SK-N-SH (cell line): ENCODE measurements at regions not wholly inside any gene's neighbourhood (a gene's known extent, or its start where the extent isn't known, plus 50 kb on each side); places are given as distances from the start of the nearest gene placed in this dataset.

Source experiments
- CTCF ChIA-PET: fragments of 300-600, 350-600 bp; formaldehyde crosslinking; extraction: SDS; loops from one replicate; lab custom pipeline; 2021; lab: Yijun Ruan, JAX
- POLR2A ChIA-PET: fragments of 350-600 bp; sonication (Branson Sonifier 250); formaldehyde crosslinking; extraction: SDS; loops from one replicate; lab custom pipeline; 2020; ENCODE audit warnings: antibody characterized with exemption, inconsistent platforms; lab: Yijun Ruan, JAX
- DNase-seq: peaks from one replicate; pipeline ENCODE4 v3.0.0; 2012
- H2AFZ ChIP-seq: fragments of 200-600 bp; sonication (generic); 2 replicates; pipeline ENCODE4 v1.8.1; 2016; ENCODE audit warnings: antibody characterized with exemption, mild to moderate bottlenecking, low read depth
- H3F3A ChIP-seq: fragments of 200-600 bp; sonication (generic); replicated peaks from 2 replicates; pipeline ENCODE3; 2016; ENCODE audit warnings: antibody characterized with exemption, mild to moderate bottlenecking; ENCODE audit not compliant: insufficient read depth
- H3K27ac ChIP-seq, 2 experiments: fragments of 200-500 bp in 1 of 2; fragments of 200-600 bp in 1 of 2; sonication (Bioruptor generic) in 1 of 2; sonication (generic), shearing (Covaris generic) in 1 of 2; 2 replicates each; pipeline versions ENCODE4 v1.5.1 to v1.6.1; 2014 to 2016; ENCODE audit warnings: low read depth in 2 of 2, inconsistent platforms in 1 of 2, low read length in 1 of 2, mild to moderate bottlenecking in 1 of 2, mixed read lengths in 1 of 2
- H3K27me3 ChIP-seq: fragments of 200-600 bp; sonication (generic), shearing (Covaris generic); 2 replicates; pipeline ENCODE4 v1.6.1; 2016; ENCODE audit warnings: mixed run types; ENCODE audit not compliant: insufficient read depth
- H3K36me3 ChIP-seq, 2 experiments: fragments of 200-500 bp in 1 of 2; fragments of 200-600 bp in 1 of 2; sonication (Bioruptor generic) in 1 of 2; sonication (generic) in 1 of 2; replicated peaks in 1 of 2; 2 replicates each; pipeline versions ENCODE3 to v1.5.1; 2014 to 2016; ENCODE audit warnings: low read length in 1 of 2, mild to moderate bottlenecking in 1 of 2; ENCODE audit not compliant: insufficient read depth in 2 of 2, control insufficient read depth in 1 of 2
- H3K4me1 ChIP-seq, 2 experiments: fragments of 200-500 bp in 1 of 2; fragments of 200-600 bp in 1 of 2; sonication (Bioruptor generic) in 1 of 2; sonication (generic), shearing (Covaris generic) in 1 of 2; 2 replicates each; pipeline versions ENCODE4 v1.5.1 to v1.6.1; 2014 to 2016; ENCODE audit warnings: low read depth in 1 of 2, low read length in 1 of 2, mixed run types in 1 of 2; ENCODE audit not compliant: insufficient read depth in 2 of 2, control insufficient read depth in 1 of 2
- H3K4me2 ChIP-seq: fragments of 200-600 bp; sonication (generic), shearing (Covaris generic); 2 replicates; pipeline ENCODE4 v1.6.1; 2017; ENCODE audit warnings: mixed run types
- H3K4me3 ChIP-seq, 2 experiments: fragments of 200-500 bp in 1 of 2; fragments of 200-600 bp in 1 of 2; sonication (Bioruptor generic) in 1 of 2; sonication (generic), shearing (Covaris generic) in 1 of 2; 2 replicates each; pipeline versions ENCODE4 v1.5.1 to v1.8.1; 2014 to 2016; ENCODE audit warnings: low read depth in 2 of 2, inconsistent platforms in 1 of 2, low read length in 1 of 2, mild to moderate bottlenecking in 1 of 2, mixed read lengths in 1 of 2, moderate library complexity in 1 of 2
- H3K79me2 ChIP-seq: fragments of 200-600 bp; sonication (generic); 2 replicates; pipeline ENCODE4 v1.8.1; 2017; ENCODE audit warnings: mild to moderate bottlenecking; ENCODE audit not compliant: insufficient read depth
- H3K9ac ChIP-seq: fragments of 200-600 bp; sonication (generic); 2 replicates; pipeline ENCODE4 v1.6.1; 2017; ENCODE audit warnings: mixed run types
- H3K9me2 ChIP-seq: fragments of 200-600 bp; sonication (generic); 2 replicates; pipeline ENCODE4 v1.6.1; 2017; ENCODE audit warnings: mixed run types
- H3K9me3 ChIP-seq: fragments of 200-600 bp; sonication (generic); 2 replicates; pipeline ENCODE4 v1.6.1; 2017; ENCODE audit warnings: mixed run types, mild to moderate bottlenecking, moderate library complexity
- H4K20me1 ChIP-seq: fragments of 200-600 bp; sonication (generic); 2 replicates; pipeline ENCODE4 v1.6.1; 2017; ENCODE audit warnings: mild to moderate bottlenecking, mixed run types; ENCODE audit not compliant: insufficient read depth
- CHD2 ChIP-seq: fragments of 150-350 bp; IDR thresholded peaks from 2 replicates; pipeline ENCODE4 v1.6.1; 2018; ENCODE audit warnings: low read length; ENCODE audit not compliant: partially characterized antibody
- CTCF ChIP-seq: fragments of 200-600 bp; sonication (generic); IDR thresholded peaks from 2 replicates; pipeline ENCODE4 v1.6.1; 2017; ENCODE audit warnings: antibody characterized with exemption, mild to moderate bottlenecking, moderate library complexity
- ELF1 ChIP-seq: IDR thresholded peaks from 2 replicates; pipeline ENCODE4 v1.4.0; 2012
- FOSL2 ChIP-seq: IDR thresholded peaks from 2 replicates; pipeline ENCODE4 v1.4.0; 2012; ENCODE audit warnings: low read depth, mild to moderate bottlenecking, moderate library complexity, borderline replicate concordance
- FOXJ3 ChIP-seq: sonication (generic); formaldehyde crosslinking; IDR thresholded peaks from 2 replicates; pipeline ENCODE4 v1.5.1; 2020; ENCODE audit warnings: mild to moderate bottlenecking, missing genetic modification reagents
- GABPA ChIP-seq: IDR thresholded peaks from 2 replicates; pipeline ENCODE4 v1.4.0; 2012; ENCODE audit warnings: low read depth, mild to moderate bottlenecking
- GATA2 ChIP-seq: sonication (generic); formaldehyde crosslinking; IDR thresholded peaks from 2 replicates; pipeline ENCODE4 v1.5.0; 2020; ENCODE audit warnings: mild to moderate bottlenecking, missing genetic modification reagents
- JUND ChIP-seq: IDR thresholded peaks from 2 replicates; pipeline ENCODE4 v1.4.0; 2012
- MAX ChIP-seq: IDR thresholded peaks from 2 replicates; pipeline ENCODE4 v1.4.0; 2012; ENCODE audit warnings: low read depth
- MXI1 ChIP-seq: IDR thresholded peaks from 2 replicates; pipeline ENCODE4 v1.6.1; 2012; ENCODE audit warnings: mild to moderate bottlenecking, low read depth, low read length, improper control_type of control experiment
- NRF1 ChIP-seq: IDR thresholded peaks from 2 replicates; pipeline ENCODE4 v1.6.1; 2012; ENCODE audit warnings: low read depth, mild to moderate bottlenecking, low read length
- RCOR1 ChIP-seq: fragments of 150-350 bp; IDR thresholded peaks from 2 replicates; pipeline ENCODE4 v1.6.1; 2017; ENCODE audit warnings: antibody characterized with exemption, low read length
- REST ChIP-seq: IDR thresholded peaks from 2 replicates; pipeline ENCODE4 v1.6.1; 2012; ENCODE audit warnings: mild to moderate bottlenecking, low read depth, low read length, moderate library complexity
- RFX5 ChIP-seq: IDR thresholded peaks from 2 replicates; pipeline ENCODE4 v1.6.1; 2012; ENCODE audit warnings: mild to moderate bottlenecking, improper control_type of control experiment, low read length
- SIN3A ChIP-seq: IDR thresholded peaks from 2 replicates; pipeline ENCODE4 v1.6.1; 2012; ENCODE audit warnings: low read depth, mild to moderate bottlenecking, low read length, moderate library complexity, borderline replicate concordance
- TCF12 ChIP-seq: IDR thresholded peaks from 2 replicates; pipeline ENCODE4 v1.4.0; 2012
- TEAD4 ChIP-seq: IDR thresholded peaks from 2 replicates; pipeline ENCODE4 v1.4.0; 2012; ENCODE audit warnings: mild to moderate bottlenecking, borderline replicate concordance; ENCODE audit not compliant: insufficient read depth
- USF1 ChIP-seq: IDR thresholded peaks from 2 replicates; pipeline ENCODE4 v1.4.0; 2012; ENCODE audit warnings: low read depth, borderline replicate concordance
- YY1 ChIP-seq: IDR thresholded peaks from 2 replicates; pipeline ENCODE4 v1.4.0; 2012; ENCODE audit warnings: low read depth, mild to moderate bottlenecking
- WGBS: methylation state at CpG from one replicate; pipeline ENCODE4 v1.1.6; 2017; ENCODE audit warnings: low lambda C conversion rate; 5-methylcytosine and 5-hydroxymethylcytosine counted together

- POLR2A ChIA-PET = no interaction called here
- CTCF ChIA-PET = no interaction called here
- no peak for DNase-seq
These were observed 597.9 kb upstream of the ADAMTS16 start for GRCh38 chr5:4542145-4542778.

More at GRCh38 chr5:4542145-4542778, 597.9 kb upstream of the ADAMTS16 start:
- 1% methylated on average over 12 of the region's 12 CpGs for WGBS
- H3K4me1 ChIP-seq = no peaks in the 10 kb centered on the region
- no peaks in the 10 kb centered on the region for H4K20me1 ChIP-seq
- no peak overlapping the region for H3K4me3 ChIP-seq
- no peak overlapping the region for H2AFZ ChIP-seq
- TF ChIP-seq RCOR1 = no peak
- no peak for TF ChIP-seq CHD2
- no peak for TF ChIP-seq GATA2 (CRISPR knock-in tag)
- TF ChIP-seq REST = no peak
- TF ChIP-seq FOSL2 = no peak
- TF ChIP-seq SIN3A = no peak
- TF ChIP-seq GABPA = no peak
- no peak for TF ChIP-seq MXI1
- no peak for TF ChIP-seq ELF1
- no peak for TF ChIP-seq YY1
- no peak for TF ChIP-seq TCF12
- TF ChIP-seq MAX = no peak
- no peak for TF ChIP-seq NRF1
- no peak for TF ChIP-seq RFX5
- no peak for TF ChIP-seq FOXJ3
- no peak for TF ChIP-seq USF1
- TF ChIP-seq TEAD4 = no peak
- TF ChIP-seq CTCF = no peak
- TF ChIP-seq JUND = no peak
- H3K9me2 ChIP-seq = no peaks in the 10 kb centered on the region
- no peaks in the 10 kb centered on the region for H3K79me2 ChIP-seq
- no peaks in the 10 kb centered on the region for H3K36me3 ChIP-seq
- no peak overlapping the region for H3K27ac ChIP-seq
- H3K9me3 ChIP-seq = no peaks in the 10 kb centered on the region
- H3F3A ChIP-seq = no peaks in the 10 kb centered on the region
- no peaks in the 10 kb centered on the region for H3K27me3 ChIP-seq
- no peak overlapping the region for H3K4me2 ChIP-seq
- H3K9ac ChIP-seq = no peak overlapping the region
